ENCODE measurements at regions not wholly inside any gene's neighbourhood (a gene's known extent, or its start where the extent isn't known, plus 50 kb on each side); places are given as distances from the start of the nearest gene placed in this dataset.

GRCh38 chr6:66861007-66861541 is 1154.0 kb upstream of the EYS start:
- no peaks in the 10 kb centered on the region for H4K20me1 ChIP-seq (ENCODE audit: insufficient read depth, low read length)
- H2AFZ ChIP-seq (ENCODE audit: low read depth, low read length): no peak overlapping the region
- no peak for TF ChIP-seq EZH2phosphoT487 (IDR thresholded peaks at IDR 0.05; ENCODE audit: low read depth)

GRCh38 chr6:66860328-66860727 is 1153.3 kb upstream of the EYS start:
- Histone ChIP-seq H2AFZ (ENCODE audit: low read depth, low read length) (no peak overlapping the region), H4K20me1 (ENCODE audit: insufficient read depth, low read length) (no peaks in the 10 kb centered on the region), H3K27me3 (ENCODE audit: low read depth, low read length) (no peaks in the 10 kb centered on the region), H3K36me3 (replicated peaks; ENCODE audit: low read depth, low read length) (no peaks in the 10 kb centered on the region), H3K4me2 (ENCODE audit: low read length) (no peak overlapping the region), H3K9me3 (ENCODE audit: insufficient read depth, low read length) (no peaks in the 10 kb centered on the region), H3K27ac (ENCODE audit: low read length) (no peak overlapping the region), H3K9ac (ENCODE audit: low read length) (no peak overlapping the region), H3K4me3 (ENCODE audit: low read length) (no peak overlapping the region), H3K4me1 (ENCODE audit: low read length) (no peaks in the 10 kb centered on the region), H3K79me2 (ENCODE audit: low read length) (no peaks in the 10 kb centered on the region)
- no peak for TF ChIP-seq EZH2phosphoT487 (IDR thresholded peaks at IDR 0.05; ENCODE audit: low read depth)

More at GRCh38 chr6:66861007-66861541, 1154.0 kb upstream of the EYS start:
- H3K27ac ChIP-seq (ENCODE audit: low read length): no peak overlapping the region
- no peaks in the 10 kb centered on the region for H3K27me3 ChIP-seq (ENCODE audit: low read depth, low read length)
- H3K79me2 ChIP-seq (ENCODE audit: low read length): no peaks in the 10 kb centered on the region
- H3K4me1 ChIP-seq (ENCODE audit: low read length): no peaks in the 10 kb centered on the region
- H3K4me2 ChIP-seq (ENCODE audit: low read length): no peak overlapping the region
- H3K9ac ChIP-seq (ENCODE audit: low read length): no peak overlapping the region
- H3K9me3 ChIP-seq (ENCODE audit: insufficient read depth, low read length): no peaks in the 10 kb centered on the region
- no peak overlapping the region for H3K4me3 ChIP-seq (ENCODE audit: low read length)
- H3K36me3 ChIP-seq (replicated peaks; ENCODE audit: low read depth, low read length): no peaks in the 10 kb centered on the region

GRCh38 chr6:66858196-66858595 is 1151.2 kb upstream of the EYS start:
- Histone ChIP-seq H3K4me3 (ENCODE audit: low read length) (no peak overlapping the region), H3K27me3 (ENCODE audit: low read depth, low read length) (no peaks in the 10 kb centered on the region), H3K9me3 (ENCODE audit: insufficient read depth, low read length) (no peaks in the 10 kb centered on the region), H3K79me2 (ENCODE audit: low read length) (no peaks in the 10 kb centered on the region), H2AFZ (ENCODE audit: low read depth, low read length) (no peak overlapping the region), H4K20me1 (ENCODE audit: insufficient read depth, low read length) (no peaks in the 10 kb centered on the region), H3K36me3 (replicated peaks; ENCODE audit: low read depth, low read length) (no peaks in the 10 kb centered on the region), H3K27ac (ENCODE audit: low read length) (no peak overlapping the region), H3K9ac (ENCODE audit: low read length) (no peak overlapping the region), H3K4me2 (ENCODE audit: low read length) (no peak overlapping the region), H3K4me1 (ENCODE audit: low read length) (no peaks in the 10 kb centered on the region)
- TF ChIP-seq CTCF (IDR thresholded peaks at IDR 0.05; ENCODE audit: low read depth, low read length) (no peak), EZH2phosphoT487 (IDR thresholded peaks at IDR 0.05; ENCODE audit: low read depth) (no peak)

- no peaks in the 10 kb centered on the region for H3K9me3 ChIP-seq (ENCODE audit: insufficient read depth, low read length)
- peaks cover 6% of the 10 kb centered on the region for H3K4me1 ChIP-seq (ENCODE audit: low read length)
- H3K27me3 ChIP-seq (ENCODE audit: low read depth, low read length): no peaks in the 10 kb centered on the region
- no peak overlapping the region for H3K4me2 ChIP-seq (ENCODE audit: low read length)
- H3K36me3 ChIP-seq (replicated peaks; ENCODE audit: low read depth, low read length): no peaks in the 10 kb centered on the region
- TF ChIP-seq CTCF (IDR thresholded peaks at IDR 0.05; ENCODE audit: low read depth, low read length): no peak
- TF ChIP-seq EZH2phosphoT487 (IDR thresholded peaks at IDR 0.05; ENCODE audit: low read depth): no peak
- H3K79me2 ChIP-seq (ENCODE audit: low read length): no peaks in the 10 kb centered on the region
- H3K9ac ChIP-seq (ENCODE audit: low read length): no peak overlapping the region
- H2AFZ ChIP-seq (ENCODE audit: low read depth, low read length): no peak overlapping the region
- H3K27ac ChIP-seq (ENCODE audit: low read length): no peak overlapping the region
- H4K20me1 ChIP-seq (ENCODE audit: insufficient read depth, low read length): no peaks in the 10 kb centered on the region
- H3K4me3 ChIP-seq (ENCODE audit: low read length): no peak overlapping the region
Observed at GRCh38 chr6:66854014-66854413, 1147.0 kb upstream of the EYS start.

GRCh38 chr6:66851930-66852329 is 1144.9 kb upstream of the EYS start:
- peaks cover 6% of the 10 kb centered on the region for H3K4me1 ChIP-seq (ENCODE audit: low read length)
- no peaks in the 10 kb centered on the region for H3K79me2 ChIP-seq (ENCODE audit: low read length)
- no peaks in the 10 kb centered on the region for H3K36me3 ChIP-seq (replicated peaks; ENCODE audit: low read depth, low read length)
- no peak overlapping the region for H2AFZ ChIP-seq (ENCODE audit: low read depth, low read length)
- no peaks in the 10 kb centered on the region for H3K27me3 ChIP-seq (ENCODE audit: low read depth, low read length)
- H3K27ac ChIP-seq (ENCODE audit: low read length): no peak overlapping the region
- no peaks in the 10 kb centered on the region for H4K20me1 ChIP-seq (ENCODE audit: insufficient read depth, low read length)
- no peak overlapping the region for H3K9ac ChIP-seq (ENCODE audit: low read length)
- H3K4me2 ChIP-seq (ENCODE audit: low read length): no peak overlapping the region
- no peak overlapping the region for H3K4me3 ChIP-seq (ENCODE audit: low read length)
- no peak for TF ChIP-seq EZH2phosphoT487 (IDR thresholded peaks at IDR 0.05; ENCODE audit: low read depth)
- no peak for TF ChIP-seq CTCF (IDR thresholded peaks at IDR 0.05; ENCODE audit: low read depth, low read length)
- H3K9me3 ChIP-seq (ENCODE audit: insufficient read depth, low read length): no peaks in the 10 kb centered on the region
